Gastroesophageal sphincter (tissue), 3 donors: ENCODE measurements at regions not wholly inside any gene's neighbourhood (a gene's known extent, or its start where the extent isn't known, plus 50 kb on each side); places are given as distances from the start of the nearest gene placed in this dataset.

ENCODE experiments used
- POLR2A ChIP-seq, 2 donors: fragments of 450-650 bp; IDR thresholded peaks; one replicate each; pipeline ENCODE4 v1.6.1; 2017; ENCODE audit warnings: antibody characterized with exemption in 2 of 2, mild to moderate bottlenecking in 2 of 2, moderate library complexity in 1 of 2
- TF ChIP-seq, protein P1 (sequence below), 4 experiments: fragments of 200-600 bp in 2 of 4; fragments of 450-650 bp in 2 of 4; sonication (generic) in 1 of 4; IDR thresholded peaks; one replicate each; pipeline ENCODE4 v1.5.1; 2017 to 2019; ENCODE audit warnings: antibody characterized with exemption in 4 of 4, mild to moderate bottlenecking in 2 of 4, moderate library complexity in 2 of 4

DNA sequence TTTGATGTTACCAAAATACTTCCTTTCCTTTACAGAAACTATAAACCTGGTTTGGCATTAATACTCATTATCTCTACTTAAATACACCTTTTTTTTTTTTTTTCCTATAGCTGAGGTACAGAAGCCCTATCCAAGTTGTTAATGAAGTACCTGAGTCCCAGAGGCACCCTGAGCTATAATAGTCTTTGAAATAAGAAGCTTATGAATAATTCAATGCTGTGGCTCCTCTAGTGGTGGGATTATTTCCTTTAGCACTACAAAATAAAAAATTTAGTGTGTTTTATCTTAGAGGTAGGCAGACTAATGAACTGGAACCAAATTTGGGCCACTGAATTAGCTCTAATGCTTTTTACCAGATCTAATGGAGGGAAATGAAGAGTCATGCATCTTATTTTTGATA, 611.9 kb downstream of the EDEM1 start:
- TF ChIP-seq, protein P1, sequence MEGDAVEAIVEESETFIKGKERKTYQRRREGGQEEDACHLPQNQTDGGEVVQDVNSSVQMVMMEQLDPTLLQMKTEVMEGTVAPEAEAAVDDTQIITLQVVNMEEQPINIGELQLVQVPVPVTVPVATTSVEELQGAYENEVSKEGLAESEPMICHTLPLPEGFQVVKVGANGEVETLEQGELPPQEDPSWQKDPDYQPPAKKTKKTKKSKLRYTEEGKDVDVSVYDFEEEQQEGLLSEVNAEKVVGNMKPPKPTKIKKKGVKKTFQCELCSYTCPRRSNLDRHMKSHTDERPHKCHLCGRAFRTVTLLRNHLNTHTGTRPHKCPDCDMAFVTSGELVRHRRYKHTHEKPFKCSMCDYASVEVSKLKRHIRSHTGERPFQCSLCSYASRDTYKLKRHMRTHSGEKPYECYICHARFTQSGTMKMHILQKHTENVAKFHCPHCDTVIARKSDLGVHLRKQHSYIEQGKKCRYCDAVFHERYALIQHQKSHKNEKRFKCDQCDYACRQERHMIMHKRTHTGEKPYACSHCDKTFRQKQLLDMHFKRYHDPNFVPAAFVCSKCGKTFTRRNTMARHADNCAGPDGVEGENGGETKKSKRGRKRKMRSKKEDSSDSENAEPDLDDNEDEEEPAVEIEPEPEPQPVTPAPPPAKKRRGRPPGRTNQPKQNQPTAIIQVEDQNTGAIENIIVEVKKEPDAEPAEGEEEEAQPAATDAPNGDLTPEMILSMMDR (IDR thresholded peaks at IDR 0.05), result no peak
- TF ChIP-seq POLR2A (IDR thresholded peaks at IDR 0.05), result no peak
